ENCODE measurements at regions not wholly inside any gene's neighbourhood (a gene's known extent, or its start where the extent isn't known, plus 50 kb on each side); places are given as distances from the start of the nearest gene placed in this dataset.

DNA sequence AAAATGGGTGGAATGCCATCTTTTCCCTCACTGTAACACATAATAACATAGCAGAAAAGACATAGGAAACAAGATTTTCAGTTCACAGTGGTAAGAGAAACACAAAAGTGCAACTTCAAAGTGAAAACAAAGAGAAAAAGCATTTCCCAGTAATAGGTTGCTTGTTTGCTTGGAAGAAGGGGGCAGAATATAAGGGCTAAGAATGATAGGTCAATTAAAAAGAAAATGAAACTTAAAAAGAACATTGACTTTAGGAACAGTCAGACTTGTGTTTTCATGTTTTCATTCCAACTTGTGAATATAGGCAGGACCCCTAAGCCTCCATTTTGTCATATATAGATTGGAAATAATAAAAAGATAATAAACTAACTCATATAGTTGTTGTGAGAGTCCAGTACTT is 168.2 kb upstream of the PPP3CA start:
- H3K4me1 ChIP-seq (ENCODE audit: insufficient read depth, low read length, poor library complexity, severe bottlenecking), result peaks cover 3% of the 10 kb centered on the region
- H3K9ac ChIP-seq (ENCODE audit: low read depth, low read length, poor library complexity, severe bottlenecking), result no peak overlapping the region
- no peaks in the 10 kb centered on the region for H3F3A ChIP-seq (ENCODE audit: low read depth)
- H2AFZ ChIP-seq (ENCODE audit: low read length), result peak overlapping the region; percentile 87
- H3K9me2 ChIP-seq (replicated peaks; ENCODE audit: low read depth, low read length), result no peaks in the 10 kb centered on the region
- H3K79me2 ChIP-seq (ENCODE audit: insufficient read depth, low read length), result no peaks in the 10 kb centered on the region
- H3K4me2 ChIP-seq (ENCODE audit: low read depth, low read length, poor library complexity, severe bottlenecking), result peak overlapping the region; percentile 48
- H3K36me3 ChIP-seq (ENCODE audit: insufficient read depth, low read length), result no peaks in the 10 kb centered on the region
- no peaks in the 10 kb centered on the region for H3K27me3 ChIP-seq (ENCODE audit: insufficient read depth, low read length, poor library complexity, severe bottlenecking)
- TF ChIP-seq EZH2phosphoT487 (IDR thresholded peaks at IDR 0.05; ENCODE audit: borderline replicate concordance) (no peak), CTCF (conservative IDR thresholded peaks at IDR 0.05; ENCODE audit: low read length) (no peak)
- no peaks in the 10 kb centered on the region for H4K20me1 ChIP-seq (ENCODE audit: insufficient read depth, low read length, poor library complexity, severe bottlenecking)
- peak overlapping the region; percentile 15 for H3K4me3 ChIP-seq (ENCODE audit: low read length, poor library complexity, severe bottlenecking)
- no peaks in the 10 kb centered on the region for H3K9me3 ChIP-seq (ENCODE audit: insufficient read depth, low read depth, low read length)

- no peaks in the 10 kb centered on the region for H4K20me1 ChIP-seq (ENCODE audit: insufficient read depth, low read length, poor library complexity, severe bottlenecking)
- no peak overlapping the region for H3K4me3 ChIP-seq (ENCODE audit: low read length, poor library complexity, severe bottlenecking)
Observed at GRCh38 chr4:101515099-101515498, 167.8 kb upstream of the PPP3CA start.

DNA sequence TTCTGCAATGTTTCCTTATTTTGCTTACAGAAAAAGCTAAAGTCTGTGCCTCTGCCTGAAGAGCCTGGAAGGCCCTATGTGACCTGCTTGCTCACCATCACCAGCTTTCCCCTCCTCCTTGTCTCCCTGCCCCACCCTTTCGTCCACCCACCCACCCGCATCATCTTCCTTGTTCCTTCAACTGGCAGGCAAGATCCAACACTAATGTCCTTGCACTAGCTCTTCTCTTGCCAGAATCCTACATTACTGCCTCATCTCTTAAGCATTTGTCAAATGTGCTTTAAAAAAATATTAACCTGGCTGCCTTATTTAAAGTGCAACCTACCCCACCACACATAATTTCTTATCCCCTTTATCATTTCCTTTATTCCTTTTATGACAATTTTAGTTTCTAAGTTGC is 165.1 kb upstream of the PPP3CA start:
- no peaks in the 10 kb centered on the region for H3K79me2 ChIP-seq (ENCODE audit: insufficient read depth, low read length)
- no peaks in the 10 kb centered on the region for H3K9me2 ChIP-seq (replicated peaks; ENCODE audit: low read depth, low read length)
- no peaks in the 10 kb centered on the region for H3K27me3 ChIP-seq (ENCODE audit: insufficient read depth, low read length, poor library complexity, severe bottlenecking)
- H3K9ac ChIP-seq (ENCODE audit: low read depth, low read length, poor library complexity, severe bottlenecking), result no peak overlapping the region
- H3K4me3 ChIP-seq (ENCODE audit: low read length, poor library complexity, severe bottlenecking), result no peak overlapping the region
- peaks cover 3% of the 10 kb centered on the region for H3K4me1 ChIP-seq (ENCODE audit: insufficient read depth, low read length, poor library complexity, severe bottlenecking)
- no peaks in the 10 kb centered on the region for H3K9me3 ChIP-seq (ENCODE audit: insufficient read depth, low read depth, low read length)
- H3F3A ChIP-seq (ENCODE audit: low read depth), result no peaks in the 10 kb centered on the region
- no peak overlapping the region for H2AFZ ChIP-seq (ENCODE audit: low read length)
- H3K36me3 ChIP-seq (ENCODE audit: insufficient read depth, low read length), result no peaks in the 10 kb centered on the region
- no peak for TF ChIP-seq EZH2phosphoT487 (IDR thresholded peaks at IDR 0.05; ENCODE audit: borderline replicate concordance)
- no peak for TF ChIP-seq CTCF (conservative IDR thresholded peaks at IDR 0.05; ENCODE audit: low read length)
- no peaks in the 10 kb centered on the region for H4K20me1 ChIP-seq (ENCODE audit: insufficient read depth, low read length, poor library complexity, severe bottlenecking)
- no peak overlapping the region for H3K4me2 ChIP-seq (ENCODE audit: low read depth, low read length, poor library complexity, severe bottlenecking)

More at GRCh38 chr4:101515099-101515498, 167.8 kb upstream of the PPP3CA start:
- TF ChIP-seq CTCF (conservative IDR thresholded peaks at IDR 0.05; ENCODE audit: low read length) (no peak), EZH2phosphoT487 (IDR thresholded peaks at IDR 0.05; ENCODE audit: borderline replicate concordance) (no peak)
- Histone ChIP-seq H3K4me2 (ENCODE audit: low read depth, low read length, poor library complexity, severe bottlenecking) (peak overlapping the region; percentile 48), H3F3A (ENCODE audit: low read depth) (no peaks in the 10 kb centered on the region), H3K9me3 (ENCODE audit: insufficient read depth, low read depth, low read length) (no peaks in the 10 kb centered on the region), H2AFZ (ENCODE audit: low read length) (peak overlapping the region; percentile 87), H3K79me2 (ENCODE audit: insufficient read depth, low read length) (no peaks in the 10 kb centered on the region), H3K4me1 (ENCODE audit: insufficient read depth, low read length, poor library complexity, severe bottlenecking) (peaks cover 3% of the 10 kb centered on the region), H3K27me3 (ENCODE audit: insufficient read depth, low read length, poor library complexity, severe bottlenecking) (no peaks in the 10 kb centered on the region), H3K36me3 (ENCODE audit: insufficient read depth, low read length) (no peaks in the 10 kb centered on the region), H3K9ac (ENCODE audit: low read depth, low read length, poor library complexity, severe bottlenecking) (no peak overlapping the region), H3K9me2 (replicated peaks; ENCODE audit: low read depth, low read length) (no peaks in the 10 kb centered on the region)

Data from Loucy (cell line).